PC-3 (cell line): ENCODE measurements at regions not wholly inside any gene's neighbourhood (a gene's known extent, or its start where the extent isn't known, plus 50 kb on each side); places are given as distances from the start of the nearest gene placed in this dataset.

Source experiments
- ATAC-seq: fragments of 200-7000 bp; cut with Tn5 transposase; 2 replicates; pipeline ENCODE4 v1.9.1; 2020; ENCODE audit warnings: mild to moderate bottlenecking, moderate library complexity
- BruUV-seq: library from RNA; stranded (reverse); fragments of 400-500 nt; replicated peaks from 2 replicates; lab custom pipeline; 2021; lab: Mats Ljungman, UMichigan
- CTCF ChIA-PET: fragments of 300-600 bp; sonication (Branson Sonifier 250); formaldehyde crosslinking; loops from one replicate; lab custom pipeline; 2022; ENCODE audit warnings: antibody characterized with exemption; lab: Charles Lee
- POLR2A ChIA-PET: fragments of 300-600 bp; sonication (Branson Sonifier 250); formaldehyde crosslinking; loops from one replicate; lab custom pipeline; 2022; ENCODE audit warnings: antibody characterized with exemption; ENCODE audit not compliant: unreplicated experiment; lab: Charles Lee
- DNase-seq: peaks from one replicate; pipeline ENCODE4 v3.0.0-alpha.2; 2015
- H2AFZ ChIP-seq: fragments of 300-600 bp; sonication (generic); 2 replicates; pipeline ENCODE4 v1.6.0; 2016; ENCODE audit warnings: antibody characterized with exemption, low read length
- H3F3A ChIP-seq: fragments of 300-600 bp; sonication (generic); one replicate; pipeline ENCODE4 v1.6.0; 2017; ENCODE audit warnings: antibody characterized with exemption, low read length, control low read depth, mild to moderate bottlenecking; ENCODE audit not compliant: unreplicated experiment
- H3K27ac ChIP-seq: fragments of 300-600 bp; sonication (generic); 2 replicates; pipeline ENCODE4 v1.5.1; 2016; ENCODE audit warnings: mild to moderate bottlenecking, low read length
- H3K27me3 ChIP-seq: fragments of 300-600 bp; sonication (generic); 2 replicates; pipeline ENCODE4 v1.6.1; 2016; ENCODE audit warnings: low read length, mixed read lengths
- H3K36me3 ChIP-seq: fragments of 300-600 bp; sonication (generic); 2 replicates; pipeline ENCODE4 v1.6.1; 2016; ENCODE audit warnings: low read depth, mixed run types, low read length, mixed read lengths
- H3K4me1 ChIP-seq: fragments of 300-600 bp; sonication (generic); 2 replicates; pipeline ENCODE4 v1.5.1; 2016; ENCODE audit warnings: low read length; ENCODE audit not compliant: insufficient read depth
- H3K4me2 ChIP-seq: fragments of 300-600 bp; sonication (generic); 2 replicates; pipeline ENCODE4 v1.6.0; 2016; ENCODE audit warnings: low read length
- H3K4me3 ChIP-seq: fragments of 300-600 bp; sonication (generic); 2 replicates; pipeline ENCODE4 v1.5.1; 2016; ENCODE audit warnings: mild to moderate bottlenecking, low read length, mixed read lengths
- H3K79me2 ChIP-seq: fragments of 300-600 bp; sonication (generic); 2 replicates; pipeline ENCODE4 v1.6.1; 2017; ENCODE audit warnings: low read length, mixed read lengths
- H3K9ac ChIP-seq: fragments of 300-600 bp; sonication (generic); 2 replicates; pipeline ENCODE4 v1.6.0; 2016; ENCODE audit warnings: mild to moderate bottlenecking, low read length
- H3K9me2 ChIP-seq: fragments of 300-600 bp; sonication (generic); replicated peaks from 2 replicates; pipeline ENCODE4 v1.6.1; 2016; ENCODE audit warnings: mixed run types, low read length, mixed read lengths
- H3K9me3 ChIP-seq: fragments of 300-600 bp; sonication (generic); 2 replicates; pipeline ENCODE4 v1.6.1; 2016; ENCODE audit warnings: low read length, mixed read lengths
- H4K20me1 ChIP-seq: fragments of 300-600 bp; sonication (generic); 2 replicates; pipeline ENCODE4 v1.6.1; 2016; ENCODE audit warnings: low read length, mixed read lengths
- CTCF ChIP-seq: fragments of 300-600 bp; sonication (generic); conservative IDR thresholded peaks from 2 replicates; pipeline ENCODE4 v1.5.1; 2017; ENCODE audit warnings: antibody characterized with exemption, low read depth, mild to moderate bottlenecking, low read length
- EZH2 ChIP-seq: fragments of 300-600 bp; sonication (generic); IDR thresholded peaks from one replicate; pipeline ENCODE4 v1.6.1; 2017; ENCODE audit warnings: antibody characterized with exemption, mild to moderate bottlenecking, low read length; ENCODE audit not compliant: unreplicated experiment
- EZH2phosphoT487 ChIP-seq: fragments of 300-600 bp; sonication (generic); IDR thresholded peaks from 2 replicates; pipeline ENCODE4 v1.6.1; 2018; ENCODE audit warnings: mild to moderate bottlenecking, antibody characterized with exemption, low read length, borderline replicate concordance
- intact Hi-C: fragments of 100-400 bp; cut with micrococcal nuclease; formaldehyde crosslinking; loops from 2 replicates; pipeline ENCODE4 v1.9.0; 2023

- Histone ChIP-seq H4K20me1 (no peaks in the 10 kb centered on the region), H3K27ac (no peak overlapping the region), H3K27me3 (no peaks in the 10 kb centered on the region), H3K9me3 (no peaks in the 10 kb centered on the region), H3K4me3 (no peak overlapping the region), H3F3A (no peaks in the 10 kb centered on the region), H3K9ac (no peak overlapping the region), H3K4me1 (peaks cover 14% of the 10 kb centered on the region), H3K4me2 (no peak overlapping the region), H3K36me3 (no peaks in the 10 kb centered on the region), H2AFZ (no peak overlapping the region), H3K9me2 (0 out of 2 replicates have a peak, but pooled peaks cover 3% of the 10 kb centered on the region), H3K79me2 (no peaks in the 10 kb centered on the region)
- ATAC-seq (no peak), DNase-seq (no peak)
- intact Hi-C loops: loop anchor here (10.0 kb wide), 1 partner anchor 83 kb away; no protein-coding TSS in a partner anchor
- no TSS peak for BruUV-seq
- no peak for TF ChIP-seq CTCF
- no peak for TF ChIP-seq EZH2
- no peak for TF ChIP-seq EZH2phosphoT487
- ChIA-PET POLR2A (no interaction called here), CTCF (no interaction called here)
These were observed 266.8 kb downstream of the ABHD5 start for GRCh38 chr3:43957553-43957952.

- POLR2A ChIA-PET: no interaction called here
- intact Hi-C loops: loop anchor here (10.0 kb wide), 1 partner anchor 83 kb away; no protein-coding TSS in a partner anchor
- ATAC-seq (no peak), DNase-seq (no peak)
- Histone ChIP-seq H3K4me3 (no peak overlapping the region), H3K36me3 (no peaks in the 10 kb centered on the region), H3K4me1 (peaks cover 12% of the 10 kb centered on the region), H4K20me1 (no peaks in the 10 kb centered on the region), H3K27ac (no peak overlapping the region), H3K4me2 (no peak overlapping the region), H3K9me3 (no peaks in the 10 kb centered on the region), H2AFZ (no peak overlapping the region), H3K9me2 (0 out of 2 replicates have a peak, but pooled peaks cover 3% of the 10 kb centered on the region), H3K79me2 (no peaks in the 10 kb centered on the region), H3F3A (no peaks in the 10 kb centered on the region), H3K9ac (no peak overlapping the region), H3K27me3 (no peaks in the 10 kb centered on the region)
- BruUV-seq: no TSS peak
- no peak for TF ChIP-seq EZH2phosphoT487
- TF ChIP-seq CTCF: no peak
- CTCF ChIA-PET: no interaction called here
These were observed 267.4 kb downstream of the ABHD5 start for GRCh38 chr3:43958005-43958770.

DNA sequence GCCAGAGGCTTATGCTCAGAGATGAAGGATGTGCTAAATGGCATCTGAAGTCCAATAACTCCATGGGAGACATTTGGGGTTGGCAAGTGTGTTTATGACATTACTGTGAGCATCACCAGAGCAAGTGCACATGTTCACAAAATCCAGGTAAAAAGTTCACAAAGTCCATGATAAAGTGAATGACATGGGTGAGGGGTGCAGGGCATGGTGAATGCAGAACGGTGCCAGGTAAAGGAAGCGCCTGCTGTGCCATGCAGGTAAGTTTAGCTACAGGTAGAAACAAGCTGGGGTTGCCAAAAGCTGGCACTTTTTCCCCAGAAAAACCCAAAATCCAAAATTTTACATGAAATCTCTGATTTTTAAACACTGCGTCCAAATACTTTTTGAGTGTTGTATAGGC is 268.2 kb downstream of the ABHD5 start:
- Histone ChIP-seq H3F3A (no peaks in the 10 kb centered on the region), H3K27ac (no peak overlapping the region), H3K4me2 (no peak overlapping the region), H3K9me3 (no peaks in the 10 kb centered on the region), H3K9me2 (0 out of 2 replicates have a peak, but pooled peaks cover 3% of the 10 kb centered on the region), H4K20me1 (no peaks in the 10 kb centered on the region), H3K36me3 (no peaks in the 10 kb centered on the region), H2AFZ (no peak overlapping the region), H3K4me3 (no peak overlapping the region), H3K4me1 (peaks cover 4% of the 10 kb centered on the region), H3K27me3 (no peaks in the 10 kb centered on the region), H3K79me2 (no peaks in the 10 kb centered on the region), H3K9ac (no peak overlapping the region)
- DNase-seq: no peak
- BruUV-seq: no TSS peak
- ChIA-PET POLR2A (no interaction called here), CTCF (no interaction called here)
- TF ChIP-seq CTCF (no peak), EZH2phosphoT487 (no peak), EZH2 (no peak)
- intact Hi-C loops: loop anchor here (10.0 kb wide), 1 partner anchor 84 kb away; no protein-coding TSS in a partner anchor
- ATAC-seq: no peak
